ENCODE measurements at regions not wholly inside any gene's neighbourhood (a gene's known extent, or its start where the extent isn't known, plus 50 kb on each side); places are given as distances from the start of the nearest gene placed in this dataset.

- Histone ChIP-seq H3K9ac (ENCODE audit: low read length) (no peak overlapping the region), H3K36me3 (ENCODE audit: control insufficient read depth, insufficient read depth, low read length) (no peaks in the 10 kb centered on the region), H3K27me3 (ENCODE audit: control insufficient read depth, insufficient read depth, low read length) (no peaks in the 10 kb centered on the region), H3K4me3 (ENCODE audit: low read length) (no peak overlapping the region), H3K9me3 (ENCODE audit: control insufficient read depth, low read length) (no peaks in the 10 kb centered on the region), H3K4me1 (ENCODE audit: control insufficient read depth, insufficient read depth, low read length) (no peaks in the 10 kb centered on the region)
Measured at GRCh38 chr10:65861249-65861648, 1064.6 kb upstream of the LRRTM3 start.

All from mucosa of stomach (tissue), 1 donor.